HG03354 (cell line): ENCODE measurements at regions not wholly inside any gene's neighbourhood (a gene's known extent, or its start where the extent isn't known, plus 50 kb on each side); places are given as distances from the start of the nearest gene placed in this dataset.
"Not testable (repeated sequence)": the region's sequence is repeated elsewhere in the genome, so short reads cannot be mapped to it uniquely, and the experiment has no call there.

Experiments
- ATAC-seq: cut with Tn5 transposase; IDR thresholded peaks from one replicate; pipeline ENCODE4 v1.9.1; 2021; ENCODE audit warnings: mild to moderate bottlenecking; ENCODE audit not compliant: unreplicated experiment, poor library complexity, severe bottlenecking

DNA sequence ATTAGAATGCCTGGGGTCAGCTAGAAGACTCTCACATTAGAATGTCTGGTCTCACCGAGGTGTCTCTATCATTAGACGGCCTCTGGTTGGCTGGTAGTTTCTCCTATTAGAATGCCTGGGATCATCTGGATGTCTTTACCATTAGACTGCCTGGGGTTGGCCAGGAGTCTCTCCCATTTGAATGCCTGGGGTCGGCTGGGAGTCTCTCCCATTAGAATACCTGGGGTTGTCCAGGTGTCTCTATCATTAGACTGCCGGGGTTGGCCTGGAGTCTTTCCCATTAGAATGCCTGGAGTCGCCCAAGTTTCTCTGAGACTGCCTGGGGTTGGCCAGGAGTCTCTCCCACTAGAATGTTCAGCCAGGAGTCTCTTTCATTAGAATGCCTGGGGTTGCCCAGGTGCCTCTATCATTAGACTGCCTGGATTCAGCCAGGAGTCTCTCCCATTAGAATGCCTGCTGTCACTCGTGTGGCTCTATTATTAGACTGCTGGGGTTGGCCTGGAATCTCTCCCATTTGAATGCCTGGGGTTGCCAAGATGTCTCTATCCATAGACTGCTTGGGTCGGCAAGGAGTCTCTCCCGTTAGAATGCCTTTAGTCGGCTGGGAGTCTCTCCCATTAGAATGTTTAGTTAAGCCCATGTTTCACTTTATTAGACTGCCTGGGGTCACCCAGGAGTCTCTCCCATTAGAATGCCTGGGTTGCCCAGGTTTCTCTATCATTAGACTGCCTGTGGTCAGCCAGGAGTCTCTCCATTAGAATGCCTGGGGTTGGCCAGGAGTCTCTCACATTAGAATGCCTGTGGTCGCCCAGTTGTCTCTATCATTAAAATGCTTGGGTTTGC is 1467.8 kb downstream of the UQCRFS1 start:
- ATAC-seq: no peak

DNA sequence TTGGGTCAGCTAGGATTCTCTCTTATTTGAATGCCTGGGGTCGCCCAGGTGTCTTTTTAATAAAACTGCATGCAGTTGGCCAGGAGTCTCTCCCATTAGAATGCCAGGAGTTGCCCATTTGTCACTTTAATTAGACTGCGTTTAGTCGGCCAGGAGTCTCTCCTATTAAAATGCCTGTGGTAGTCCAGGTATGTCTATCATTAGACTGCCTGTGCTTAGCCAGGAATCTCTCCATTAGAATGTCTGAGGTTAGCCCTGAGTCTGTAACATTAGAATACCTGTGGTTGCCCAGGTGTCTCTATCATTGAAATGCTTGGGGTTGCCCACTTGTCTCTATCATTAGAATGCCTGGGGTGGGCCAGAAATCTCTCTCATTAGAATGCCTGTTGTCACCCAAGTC is 1470.9 kb downstream of the UQCRFS1 start:
- no peak for ATAC-seq

GRCh38 chr19:27741236-27741635 is 1471.7 kb downstream of the UQCRFS1 start:
- ATAC-seq: no peak

- no peak for ATAC-seq
Measured at GRCh38 chr19:27740396-27740795, 1472.6 kb downstream of the UQCRFS1 start.

DNA sequence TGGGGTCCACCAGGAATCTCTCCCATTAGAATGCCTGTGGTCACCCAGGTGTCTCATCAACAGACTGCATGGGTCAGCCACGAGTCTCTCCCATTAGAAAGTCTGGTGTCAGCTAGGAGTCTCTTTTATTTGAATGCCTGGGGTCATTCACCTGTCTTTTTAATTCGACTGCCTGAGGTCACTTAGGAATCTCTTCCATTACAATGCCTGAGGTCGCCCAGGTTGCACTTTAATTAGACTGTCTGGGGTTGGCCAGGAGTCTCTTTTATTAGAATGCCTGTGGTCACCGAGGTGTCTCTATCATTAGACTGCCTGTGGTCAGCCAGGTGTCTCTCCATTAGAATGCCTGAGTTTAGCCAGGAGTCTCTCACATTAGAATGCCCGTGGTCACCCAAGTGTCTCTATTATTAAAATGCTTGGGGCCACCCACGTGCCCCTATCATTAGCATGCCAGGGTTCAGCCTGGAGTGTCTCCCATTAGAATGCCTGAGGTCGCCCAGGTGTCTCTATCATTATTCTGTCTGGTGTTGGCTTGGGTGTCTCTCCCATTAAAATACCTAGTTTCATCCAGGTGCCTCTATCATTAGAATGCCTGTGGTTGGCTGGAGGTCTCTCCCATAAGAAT is 1474.3 kb downstream of the UQCRFS1 start:
- no peak for ATAC-seq

- no peak for ATAC-seq
Measured at GRCh38 chr19:27736225-27736624, 1476.7 kb downstream of the UQCRFS1 start.

DNA sequence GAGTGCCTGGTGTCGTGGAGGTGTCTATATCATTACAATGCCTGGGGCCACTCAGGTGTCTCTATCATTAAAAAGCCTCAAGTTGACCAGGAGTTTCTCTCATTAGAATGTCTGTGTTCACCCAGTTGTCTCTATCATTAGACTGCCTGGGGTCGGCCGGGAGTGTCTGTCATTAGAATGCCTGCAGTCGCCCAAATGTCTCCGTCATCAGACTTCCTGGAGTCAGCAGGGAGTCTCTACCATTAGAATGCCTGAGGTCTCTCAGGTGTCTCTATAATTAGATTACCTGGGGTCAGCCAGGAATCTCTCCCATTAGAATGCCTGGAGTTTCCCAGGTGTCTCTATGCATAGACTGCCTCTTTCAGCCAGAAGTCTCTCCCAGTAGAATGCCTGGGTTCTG is 1477.6 kb downstream of the UQCRFS1 start:
- ATAC-seq: no peak

GRCh38 chr19:27734496-27735220 is 1478.3 kb downstream of the UQCRFS1 start:
- no peak for ATAC-seq

- ATAC-seq: no peak
Measured at GRCh38 chr19:27733551-27734266, 1479.2 kb downstream of the UQCRFS1 start.

DNA sequence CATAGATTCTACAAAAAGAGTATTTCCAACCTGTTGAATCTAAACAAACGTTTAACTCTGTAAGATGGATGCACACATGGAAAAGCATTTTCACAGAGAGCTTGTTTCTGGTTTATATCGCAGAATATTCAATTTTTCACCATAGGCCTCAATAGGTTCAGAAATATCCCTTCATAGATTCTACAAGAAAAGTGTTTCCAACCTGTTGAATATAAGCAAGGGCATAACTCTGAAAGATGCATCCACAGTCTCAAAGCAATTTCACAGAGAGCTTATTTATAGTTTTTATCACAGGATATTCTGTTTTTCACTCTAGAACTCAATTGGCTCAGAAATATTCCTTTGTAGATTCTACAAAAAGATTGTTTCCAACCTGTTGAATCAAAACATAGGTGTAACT is 1483.6 kb downstream of the UQCRFS1 start:
- no peak for ATAC-seq

DNA sequence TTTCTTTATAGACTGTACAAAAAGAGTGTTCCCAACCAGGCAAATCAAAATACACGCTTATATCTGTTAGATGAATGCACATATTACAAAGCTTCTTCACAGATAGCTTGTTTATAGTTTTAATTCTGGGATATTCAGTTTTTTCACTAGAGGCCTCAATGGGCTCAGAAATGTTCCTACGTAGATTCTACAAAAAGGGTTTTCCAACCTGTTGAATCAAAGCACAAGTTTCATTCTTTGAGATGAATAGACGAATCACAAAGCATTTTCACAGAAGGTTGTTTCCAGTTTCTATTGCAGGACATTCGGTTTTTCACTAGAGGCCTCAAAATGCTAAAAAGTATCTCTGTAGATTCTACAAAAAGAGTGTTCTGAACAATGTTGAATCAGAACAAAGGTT is 1490.3 kb downstream of the UQCRFS1 start:
- no peak for ATAC-seq

- ATAC-seq: no peak
Measured at GRCh38 chr19:27720155-27720554, 1492.8 kb downstream of the UQCRFS1 start.

DNA sequence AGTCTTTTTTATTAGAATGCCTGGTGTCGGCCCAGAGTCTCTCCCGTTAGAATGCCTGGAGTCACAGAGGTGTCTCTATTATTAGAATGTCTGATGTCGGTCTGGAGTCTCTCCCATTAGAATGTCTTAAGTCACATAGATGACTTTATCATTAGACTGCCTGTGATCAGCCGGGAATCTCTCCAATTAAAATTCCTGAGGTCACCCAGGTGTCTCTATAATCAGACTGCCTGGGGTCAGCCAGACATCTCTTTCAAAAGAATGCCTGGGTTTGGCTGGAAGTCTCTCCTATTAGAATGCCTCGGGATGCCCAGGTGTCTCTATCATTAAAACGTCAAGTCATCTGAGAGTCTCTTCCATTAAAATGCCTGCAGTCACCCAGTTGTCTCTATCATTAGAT is 1493.9 kb downstream of the UQCRFS1 start:
- no peak for ATAC-seq

GRCh38 chr19:27718234-27718633 is 1494.7 kb downstream of the UQCRFS1 start:
- no peak for ATAC-seq

DNA sequence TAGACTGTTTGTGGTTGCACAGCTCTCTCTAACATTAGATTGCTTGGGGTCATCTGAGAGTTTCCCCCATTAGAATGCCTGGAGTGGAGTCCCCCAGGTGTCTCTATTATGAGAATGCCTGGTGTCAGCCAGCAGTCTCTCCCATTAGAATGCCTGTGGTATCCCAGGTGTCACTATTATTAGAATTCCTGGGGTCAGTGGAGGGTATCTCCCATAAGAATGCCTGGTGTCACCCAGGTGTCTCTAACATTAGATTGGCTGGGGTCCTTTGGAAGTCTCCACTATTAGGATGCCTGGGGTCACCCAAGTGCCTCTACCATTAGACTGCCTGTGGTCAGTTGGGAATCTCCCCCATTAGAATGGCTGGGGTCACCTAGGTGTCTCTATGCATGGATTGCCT is 1495.1 kb downstream of the UQCRFS1 start:
- no peak for ATAC-seq

GRCh38 chr19:27716922-27717321 is 1496.0 kb downstream of the UQCRFS1 start:
- ATAC-seq: no peak

DNA sequence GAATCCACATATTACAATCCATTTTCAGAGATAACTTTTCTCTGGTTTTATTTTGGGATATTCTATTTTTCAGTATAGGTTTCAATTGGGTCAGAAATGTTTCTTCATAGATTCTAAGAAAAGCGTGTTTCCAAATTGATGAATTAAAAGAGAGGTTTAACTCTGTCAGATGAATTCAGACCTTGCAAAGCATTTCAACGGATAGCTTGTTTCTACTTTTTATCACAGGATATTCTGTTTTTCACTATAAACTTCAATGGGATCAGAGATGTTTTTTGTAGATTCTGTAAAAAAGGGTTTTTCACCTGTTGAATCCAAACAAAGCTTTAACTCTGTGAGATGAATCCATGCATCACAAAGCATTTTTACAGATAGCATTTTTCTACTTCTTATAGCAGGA is 1498.1 kb downstream of the UQCRFS1 start:
- ATAC-seq: no peak

DNA sequence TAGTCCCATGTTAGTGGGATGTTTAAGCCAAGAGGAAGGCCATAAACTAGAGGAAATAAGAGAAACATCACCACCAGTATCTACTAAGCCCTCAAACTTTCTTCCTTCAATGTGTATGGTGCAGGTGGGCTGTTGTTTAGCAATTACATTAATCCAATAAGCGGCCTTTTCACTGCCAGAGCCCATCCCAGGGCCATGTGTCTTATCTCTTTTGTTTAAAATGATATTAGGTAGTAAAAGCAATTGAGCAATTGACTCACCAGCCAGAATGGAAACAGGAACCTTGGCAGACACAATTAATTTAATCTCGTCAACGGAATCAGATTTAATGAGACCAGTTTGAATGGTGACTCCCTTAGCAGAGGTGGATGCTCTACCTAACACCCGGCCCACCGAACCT is 1503.5 kb downstream of the UQCRFS1 start:
- no peak for ATAC-seq

DNA sequence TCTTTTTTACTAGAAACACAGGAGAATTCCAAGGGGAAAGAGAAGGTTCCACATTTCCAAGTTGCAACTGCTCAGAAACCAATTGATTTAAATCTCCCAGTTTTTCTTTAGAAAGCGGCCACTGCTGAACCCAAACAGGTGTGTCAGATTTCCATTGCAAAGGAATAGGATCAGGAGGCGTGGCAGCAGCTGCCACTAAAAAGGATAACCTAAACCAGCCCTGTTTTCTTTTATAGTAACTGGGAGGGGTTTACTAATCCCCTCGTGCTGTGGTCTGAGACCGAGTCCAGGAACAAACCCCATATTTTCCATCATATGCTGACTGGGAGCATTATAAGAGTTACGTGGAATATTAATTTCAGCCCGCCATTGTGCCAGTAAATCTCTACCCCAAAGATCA is 1504.0 kb downstream of the UQCRFS1 start:
- ATAC-seq: not testable (repeated sequence)

GRCh38 chr19:27707026-27707425 is 1505.9 kb downstream of the UQCRFS1 start:
- ATAC-seq: not testable (repeated sequence)
